ENCODE measurements at regions not wholly inside any gene's neighbourhood (a gene's known extent, or its start where the extent isn't known, plus 50 kb on each side); places are given as distances from the start of the nearest gene placed in this dataset.

DNA sequence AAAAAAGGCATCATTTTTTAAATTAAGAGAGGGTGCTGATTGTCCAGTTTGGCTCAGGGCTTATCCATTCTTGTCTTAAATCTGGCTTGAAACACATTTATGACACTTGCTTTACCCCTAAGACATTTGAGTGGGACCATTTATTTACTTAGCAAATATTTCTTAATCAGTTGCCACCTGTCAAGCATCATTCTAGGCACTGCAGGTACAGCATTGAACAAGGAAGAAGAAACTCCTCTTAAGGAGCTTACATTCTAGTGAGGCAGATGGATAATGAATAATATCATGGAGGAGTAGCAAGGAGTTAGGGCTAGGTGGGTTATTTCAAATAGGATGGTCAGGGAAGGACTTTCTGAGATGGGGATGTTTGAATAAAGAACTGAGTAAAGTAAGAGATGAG lies 189.8 kb downstream of the UTRN start:
- Histone ChIP-seq H3K36me3 (ENCODE audit: control insufficient read depth in 4 of 4, insufficient read depth in 3 of 4, low read depth in 1 of 4, low read length in 3 of 4) (peaks cover 0 to 21% (median 13%) of the 10 kb centered on the region in 4 donors), H3K4me3 (ENCODE audit: low read depth in 1 of 3, low read length in 3 of 3) (no peak overlapping the region), H3K4me1 (ENCODE audit: control insufficient read depth in 4 of 4, insufficient read depth in 4 of 4, low read length in 3 of 4) (peaks cover 0 to 6% (median 1%) of the 10 kb centered on the region in 4 donors), H3K9ac (ENCODE audit: low read depth in 1 of 2, low read length in 2 of 2) (no peak overlapping the region), H3K27me3 (ENCODE audit: control insufficient read depth in 4 of 4, insufficient read depth in 4 of 4, low read length in 3 of 4) (no peaks in the 10 kb centered on the region), H3K27ac (ENCODE audit: low read depth in 1 of 2, low read length in 2 of 2) (no peak overlapping the region), H3K9me3 (ENCODE audit: control insufficient read depth in 4 of 4, low read length in 3 of 4) (no peaks in the 10 kb centered on the region)
- TF ChIP-seq YY1 (IDR thresholded peaks at IDR 0.05) (no peak), JUND (IDR thresholded peaks at IDR 0.05) (no peak), RAD21 (IDR thresholded peaks at IDR 0.05) (no peak), SP1 (IDR thresholded peaks at IDR 0.05) (no peak), GABPA (IDR thresholded peaks at IDR 0.05 in 1 of 2, conservative IDR thresholded peaks at IDR 0.05 in 1 of 2) (no peak), FOXA2 (IDR thresholded peaks at IDR 0.05) (no peak)
- no peak for DNase-seq (ENCODE audit: low spot score)

DNA sequence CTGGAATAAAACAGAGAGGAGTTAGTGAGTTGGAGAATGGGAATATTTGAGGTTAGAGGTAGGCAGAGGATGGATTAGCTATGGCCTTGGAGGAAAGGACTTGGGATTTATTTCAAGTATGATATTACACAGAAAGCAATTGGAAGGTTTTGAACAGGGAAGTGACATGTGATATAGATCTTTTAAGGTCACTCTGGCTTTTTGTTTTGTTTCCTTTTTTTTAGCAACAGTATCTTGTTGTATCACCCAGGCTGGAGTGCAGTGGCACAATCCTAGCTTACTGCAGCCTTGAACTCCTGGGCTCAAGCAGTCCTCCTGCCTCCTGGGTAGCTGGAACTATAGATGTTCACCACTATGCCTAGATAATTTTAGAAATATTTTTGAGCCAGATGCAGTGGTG lies 190.3 kb downstream of the UTRN start:
- Histone ChIP-seq H3K27me3 (ENCODE audit: control insufficient read depth in 4 of 4, insufficient read depth in 4 of 4, low read length in 3 of 4) (no peaks in the 10 kb centered on the region), H3K4me3 (ENCODE audit: low read depth in 1 of 3, low read length in 3 of 3) (no peak overlapping the region), H3K4me1 (ENCODE audit: control insufficient read depth in 4 of 4, insufficient read depth in 4 of 4, low read length in 3 of 4) (peaks cover 0 to 6% (median 2%) of the 10 kb centered on the region in 4 donors), H3K36me3 (ENCODE audit: control insufficient read depth in 4 of 4, insufficient read depth in 3 of 4, low read depth in 1 of 4, low read length in 3 of 4) (peaks cover 1 to 23% (median 15%) of the 10 kb centered on the region in 4 donors), H3K27ac (ENCODE audit: low read depth in 1 of 2, low read length in 2 of 2) (no peak overlapping the region), H3K9me3 (ENCODE audit: control insufficient read depth in 4 of 4, low read length in 3 of 4) (no peaks in the 10 kb centered on the region), H3K9ac (ENCODE audit: low read depth in 1 of 2, low read length in 2 of 2) (no peak overlapping the region)
- TF ChIP-seq, protein P1, sequence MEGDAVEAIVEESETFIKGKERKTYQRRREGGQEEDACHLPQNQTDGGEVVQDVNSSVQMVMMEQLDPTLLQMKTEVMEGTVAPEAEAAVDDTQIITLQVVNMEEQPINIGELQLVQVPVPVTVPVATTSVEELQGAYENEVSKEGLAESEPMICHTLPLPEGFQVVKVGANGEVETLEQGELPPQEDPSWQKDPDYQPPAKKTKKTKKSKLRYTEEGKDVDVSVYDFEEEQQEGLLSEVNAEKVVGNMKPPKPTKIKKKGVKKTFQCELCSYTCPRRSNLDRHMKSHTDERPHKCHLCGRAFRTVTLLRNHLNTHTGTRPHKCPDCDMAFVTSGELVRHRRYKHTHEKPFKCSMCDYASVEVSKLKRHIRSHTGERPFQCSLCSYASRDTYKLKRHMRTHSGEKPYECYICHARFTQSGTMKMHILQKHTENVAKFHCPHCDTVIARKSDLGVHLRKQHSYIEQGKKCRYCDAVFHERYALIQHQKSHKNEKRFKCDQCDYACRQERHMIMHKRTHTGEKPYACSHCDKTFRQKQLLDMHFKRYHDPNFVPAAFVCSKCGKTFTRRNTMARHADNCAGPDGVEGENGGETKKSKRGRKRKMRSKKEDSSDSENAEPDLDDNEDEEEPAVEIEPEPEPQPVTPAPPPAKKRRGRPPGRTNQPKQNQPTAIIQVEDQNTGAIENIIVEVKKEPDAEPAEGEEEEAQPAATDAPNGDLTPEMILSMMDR (IDR thresholded peaks at IDR 0.05; ENCODE audit: low read depth, low read length, missing input control), result no peak
- TF ChIP-seq JUND (IDR thresholded peaks at IDR 0.05) (no peak), HNF4G (IDR thresholded peaks at IDR 0.05) (no peak), FOXA2 (IDR thresholded peaks at IDR 0.05) (no peak)
- DNase-seq (ENCODE audit: low spot score), result no peak

DNA sequence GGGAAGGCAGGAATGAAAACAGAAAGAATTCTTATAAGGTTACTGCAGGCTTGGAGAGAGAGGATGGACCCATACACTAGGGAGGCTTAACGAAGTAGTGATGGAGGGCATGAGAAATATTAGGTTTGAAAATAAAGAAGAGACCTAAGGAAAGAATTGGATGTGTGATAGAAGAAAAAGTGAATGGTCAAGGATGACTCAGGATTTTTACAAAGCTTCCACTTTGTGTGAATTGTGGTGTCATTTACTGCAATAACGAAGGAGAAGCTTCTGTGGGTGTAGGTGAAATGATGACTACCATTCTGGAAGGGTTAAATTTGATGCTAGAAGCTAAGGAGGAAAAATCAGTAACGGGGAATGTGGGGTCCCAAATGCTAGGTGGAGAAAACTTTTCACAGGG lies 191.2 kb downstream of the UTRN start:
- H3K36me3 ChIP-seq (ENCODE audit: control insufficient read depth in 4 of 4, insufficient read depth in 3 of 4, low read depth in 1 of 4, low read length in 3 of 4), result peaks cover 1 to 23% (median 15%) of the 10 kb centered on the region in 4 donors
- no peak for TF ChIP-seq HNF4A (conservative IDR thresholded peaks at IDR 0.05)
- no peak for DNase-seq (ENCODE audit: low spot score)
- no peaks in the 10 kb centered on the region for H3K9me3 ChIP-seq (ENCODE audit: control insufficient read depth in 4 of 4, low read length in 3 of 4)
- peaks cover 0 to 6% (median 2%) of the 10 kb centered on the region in 4 donors for H3K4me1 ChIP-seq (ENCODE audit: control insufficient read depth in 4 of 4, insufficient read depth in 4 of 4, low read length in 3 of 4)
- WGBS, result 94% methylated on average over 3 of the region's 3 CpGs
- H3K4me3 ChIP-seq (ENCODE audit: low read depth in 1 of 3, low read length in 3 of 3), result no peak overlapping the region
- no peak overlapping the region for H3K9ac ChIP-seq (ENCODE audit: low read depth in 1 of 2, low read length in 2 of 2)
- no peaks in the 10 kb centered on the region for H3K27me3 ChIP-seq (ENCODE audit: control insufficient read depth in 4 of 4, insufficient read depth in 4 of 4, low read length in 3 of 4)
- H3K27ac ChIP-seq (ENCODE audit: low read depth in 1 of 2, low read length in 2 of 2), result no peak overlapping the region

DNA sequence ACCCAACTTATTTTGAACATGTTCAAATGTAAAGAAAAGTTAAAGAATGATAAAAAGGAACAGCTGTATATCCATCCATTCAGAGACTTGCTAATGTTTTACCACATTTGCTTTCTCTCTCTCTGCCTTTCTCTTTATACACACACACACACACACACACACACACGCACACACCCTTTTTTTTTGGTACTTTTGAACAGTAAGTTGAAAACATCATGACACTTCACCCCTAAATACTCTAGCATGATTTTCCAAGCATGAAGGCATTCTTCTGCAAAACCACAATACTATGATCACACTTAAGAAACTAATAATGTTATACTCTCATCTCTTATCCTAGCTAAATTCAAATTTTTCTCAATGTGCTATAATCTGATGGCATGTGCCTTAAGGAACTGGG lies 192.3 kb downstream of the UTRN start:
- Histone ChIP-seq H3K27ac (ENCODE audit: low read depth in 1 of 2, low read length in 2 of 2) (no peak overlapping the region), H3K36me3 (ENCODE audit: control insufficient read depth in 4 of 4, insufficient read depth in 3 of 4, low read depth in 1 of 4, low read length in 3 of 4) (peaks cover 1 to 20% (median 12%) of the 10 kb centered on the region in 4 donors), H3K9ac (ENCODE audit: low read depth in 1 of 2, low read length in 2 of 2) (no peak overlapping the region), H3K9me3 (ENCODE audit: control insufficient read depth in 4 of 4, low read length in 3 of 4) (no peaks in the 10 kb centered on the region), H3K4me1 (ENCODE audit: control insufficient read depth in 4 of 4, insufficient read depth in 4 of 4, low read length in 3 of 4) (peaks cover 0 to 6% (median 2%) of the 10 kb centered on the region in 4 donors), H3K4me3 (ENCODE audit: low read depth in 1 of 3, low read length in 3 of 3) (no peak overlapping the region), H3K27me3 (ENCODE audit: control insufficient read depth in 4 of 4, insufficient read depth in 4 of 4, low read length in 3 of 4) (no peaks in the 10 kb centered on the region)
- no peak for TF ChIP-seq FOXA1 (IDR thresholded peaks at IDR 0.05)
- TF ChIP-seq, protein P2, sequence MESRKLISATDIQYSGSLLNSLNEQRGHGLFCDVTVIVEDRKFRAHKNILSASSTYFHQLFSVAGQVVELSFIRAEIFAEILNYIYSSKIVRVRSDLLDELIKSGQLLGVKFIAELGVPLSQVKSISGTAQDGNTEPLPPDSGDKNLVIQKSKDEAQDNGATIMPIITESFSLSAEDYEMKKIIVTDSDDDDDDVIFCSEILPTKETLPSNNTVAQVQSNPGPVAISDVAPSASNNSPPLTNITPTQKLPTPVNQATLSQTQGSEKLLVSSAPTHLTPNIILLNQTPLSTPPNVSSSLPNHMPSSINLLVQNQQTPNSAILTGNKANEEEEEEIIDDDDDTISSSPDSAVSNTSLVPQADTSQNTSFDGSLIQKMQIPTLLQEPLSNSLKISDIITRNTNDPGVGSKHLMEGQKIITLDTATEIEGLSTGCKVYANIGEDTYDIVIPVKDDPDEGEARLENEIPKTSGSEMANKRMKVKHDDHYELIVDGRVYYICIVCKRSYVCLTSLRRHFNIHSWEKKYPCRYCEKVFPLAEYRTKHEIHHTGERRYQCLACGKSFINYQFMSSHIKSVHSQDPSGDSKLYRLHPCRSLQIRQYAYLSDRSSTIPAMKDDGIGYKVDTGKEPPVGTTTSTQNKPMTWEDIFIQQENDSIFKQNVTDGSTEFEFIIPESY (IDR thresholded peaks at IDR 0.05), result no peak
- TF ChIP-seq, protein P1 (IDR thresholded peaks at IDR 0.05; ENCODE audit: low read depth, low read length, missing input control), result no peak
- 84% methylated on average over 1 of the region's 1 CpG for WGBS
- DNase-seq (ENCODE audit: low spot score), result no peak

Data from liver (tissue), 8 donors.